Heart right ventricle (tissue), 16 donors: ENCODE measurements at regions not wholly inside any gene's neighbourhood (a gene's known extent, or its start where the extent isn't known, plus 50 kb on each side); places are given as distances from the start of the nearest gene placed in this dataset.
A peak's percentile ranks its signal among the peaks of the same experiment; 100 is the strongest.

ENCODE experiments used
- ATAC-seq, 8 donors: fragments of 200-7000 bp; cut with Tn5 transposase; one replicate each; pipeline ENCODE4 v1.9.1; 2020; ENCODE audit warnings: mild to moderate bottlenecking in 8 of 8, moderate library complexity in 8 of 8, moderate number of reproducible peaks in 1 of 8
- DNase-seq, 2 donors: peaks; one replicate each; pipeline ENCODE4 v3.0.0-alpha.2; 2020
- H3K27ac ChIP-seq, 10 donors: fragments of 200-600 bp; sonication (generic) in 2 of 10; one replicate each; pipeline versions ENCODE4 v1.5.0 to v1.8.0; 2020 to 2022; ENCODE audit warnings: mild to moderate bottlenecking in 3 of 10
- H3K27me3 ChIP-seq, 7 donors: fragments of 200-600 bp; one replicate each; pipeline ENCODE4 v1.8.0; 2021 to 2022; ENCODE audit warnings: mild to moderate bottlenecking in 2 of 7
- H3K36me3 ChIP-seq, 9 donors: fragments of 200-600 bp; sonication (generic) in 1 of 9; one replicate each; pipeline versions ENCODE4 v1.5.0 to v1.8.0; 2020 to 2022; ENCODE audit warnings: mild to moderate bottlenecking in 2 of 9
- H3K4me1 ChIP-seq, 9 donors: fragments of 200-600 bp; sonication (generic) in 1 of 9; one replicate each; pipeline versions ENCODE4 v1.5.0 to v1.8.0; 2020 to 2022; ENCODE audit warnings: mild to moderate bottlenecking in 4 of 9
- H3K4me3 ChIP-seq, 10 donors: fragments of 200-600 bp; sonication (generic) in 2 of 10; one replicate each; pipeline versions ENCODE4 v1.5.0 to v1.8.0; 2020 to 2022; ENCODE audit warnings: mild to moderate bottlenecking in 7 of 10, moderate library complexity in 2 of 10
- H3K9me3 ChIP-seq, 11 donors: fragments of 200-600 bp in 10 of 11; sonication (generic) in 2 of 11; one replicate each; pipeline versions ENCODE4 v1.5.0 to v1.8.0; 2013 to 2022; ENCODE audit warnings: mild to moderate bottlenecking in 2 of 11, control low read depth in 1 of 11, moderate library complexity in 1 of 11
- WGBS, 2 donors: extraction: QIAGEN DNeasy Blood & Tissue Kit; methylation state at CpG; one replicate each; pipeline ENCODE4 v1.1.7; 2013; ENCODE audit warnings: inconsistent platforms in 1 of 2; 5-methylcytosine and 5-hydroxymethylcytosine counted together
- intact Hi-C, 10 donors: fragments of 100-400 bp; cut with DNase I; formaldehyde crosslinking; loops; one replicate each; pipeline versions ENCODE4 v1.11.1 to v1.14.2; 2022
- TF ChIP-seq, protein P1 (sequence below), 9 donors: fragments of 200-600 bp; sonication (generic) in 2 of 9; IDR thresholded peaks; one replicate each; pipeline versions ENCODE4 v1.5.0 to v1.8.0; 2021 to 2022; ENCODE audit warnings: antibody characterized with exemption in 9 of 9, mild to moderate bottlenecking in 5 of 9, moderate library complexity in 1 of 9
- donor health status: Arrhythmogenic right ventricular cardiomyopathy.
- donor health status: ischemic (EF 13 %, LVEDD 7.1; RV severe dilation, severe dysfunction).
- donor health status: healthy with polysubstance abuse.
- donor health status: DM: no; HTN: yes; CAD: no.
- donor health status: DM: no; HTN: no; CAD: no.
- donor health status: ischemic (EF 25% LVEDD 6.9; RV normal size, moderate dysfunction).
- donor health status: ischemic (EF 25% LVEDD 5.7; RV mildly dilated, moderate dysfunction).
- donor health status: healthy.
- donor health status: DM: yes; HTN: yes; CAD: no.
- donor health status: Ischemic cardiomyopathy.
- donor health status: ischemic (EF 35%, LVEDD 5.7; RV mildly dilated, moderate dysfunction).
- donor health status: nonischemic (EF 11% LVEDD 7.7; RV severe dilation, severe dysfunction).
- donor health status: DM: yes; HTN: yes; CAD: no.
- donor health status: PGD.
- donor health status: ischemic (EF 29% LVEDD 5.4; RV normal size, mild dysfunction).
- donor health status: nonischemic (EF 23%, LVEDD 6.1; RV moderate dilation, normal function).

DNA sequence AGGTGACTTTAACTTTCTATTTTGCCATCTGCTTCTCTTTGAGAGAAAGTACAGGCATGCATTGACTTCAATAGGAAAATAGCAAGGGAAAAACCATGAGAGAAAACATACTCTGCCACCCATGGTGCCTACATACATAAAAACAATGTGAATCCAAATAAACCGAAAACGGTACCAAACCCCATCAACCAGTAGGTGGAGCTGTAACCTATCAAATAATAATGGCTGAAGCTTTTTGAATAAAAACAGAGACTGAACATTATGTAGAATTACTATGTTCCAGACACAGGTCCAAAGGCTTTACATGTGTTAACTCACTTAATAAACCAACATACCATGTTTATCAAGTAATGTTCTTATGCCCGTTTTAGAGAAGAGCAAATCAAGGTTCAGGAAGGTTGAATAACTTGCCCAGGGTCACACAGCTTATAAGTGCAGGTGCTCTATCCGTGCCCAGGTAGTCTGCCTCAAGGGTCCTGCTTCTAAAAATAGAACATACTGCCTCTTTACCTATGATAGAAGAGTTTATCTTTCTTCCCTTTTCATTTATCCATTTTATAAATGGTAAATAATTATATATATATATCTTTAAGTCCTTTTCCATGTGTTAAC is 293.9 kb upstream of the SYT4 start:
- intact Hi-C loops = loop anchor here in 2 of 10 donors (1.0 to 2.0 kb wide), 2 partner anchors 16 kb away; no protein-coding TSS in a partner anchor
- no peak overlapping the region for H3K4me3 ChIP-seq
- 29 to 37% methylated on average over 4 of the region's 4 CpGs for WGBS, 2 donors
- no peaks in the 10 kb centered on the region for H3K9me3 ChIP-seq
- H3K4me1 ChIP-seq = no peaks in the 10 kb centered on the region
- TF ChIP-seq, protein P1, sequence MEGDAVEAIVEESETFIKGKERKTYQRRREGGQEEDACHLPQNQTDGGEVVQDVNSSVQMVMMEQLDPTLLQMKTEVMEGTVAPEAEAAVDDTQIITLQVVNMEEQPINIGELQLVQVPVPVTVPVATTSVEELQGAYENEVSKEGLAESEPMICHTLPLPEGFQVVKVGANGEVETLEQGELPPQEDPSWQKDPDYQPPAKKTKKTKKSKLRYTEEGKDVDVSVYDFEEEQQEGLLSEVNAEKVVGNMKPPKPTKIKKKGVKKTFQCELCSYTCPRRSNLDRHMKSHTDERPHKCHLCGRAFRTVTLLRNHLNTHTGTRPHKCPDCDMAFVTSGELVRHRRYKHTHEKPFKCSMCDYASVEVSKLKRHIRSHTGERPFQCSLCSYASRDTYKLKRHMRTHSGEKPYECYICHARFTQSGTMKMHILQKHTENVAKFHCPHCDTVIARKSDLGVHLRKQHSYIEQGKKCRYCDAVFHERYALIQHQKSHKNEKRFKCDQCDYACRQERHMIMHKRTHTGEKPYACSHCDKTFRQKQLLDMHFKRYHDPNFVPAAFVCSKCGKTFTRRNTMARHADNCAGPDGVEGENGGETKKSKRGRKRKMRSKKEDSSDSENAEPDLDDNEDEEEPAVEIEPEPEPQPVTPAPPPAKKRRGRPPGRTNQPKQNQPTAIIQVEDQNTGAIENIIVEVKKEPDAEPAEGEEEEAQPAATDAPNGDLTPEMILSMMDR (IDR thresholded peaks at IDR 0.05) = peak; percentile 32 to 80 (median 72)
- DNase-seq (peak in 1 of 2 donors; percentile 12), ATAC-seq (no peak)
- H3K27ac ChIP-seq = no peak overlapping the region
- H3K36me3 ChIP-seq = no peaks in the 10 kb centered on the region
- H3K27me3 ChIP-seq = peaks cover 0 to 7% (median 0%) of the 10 kb centered on the region in 7 donors

DNA sequence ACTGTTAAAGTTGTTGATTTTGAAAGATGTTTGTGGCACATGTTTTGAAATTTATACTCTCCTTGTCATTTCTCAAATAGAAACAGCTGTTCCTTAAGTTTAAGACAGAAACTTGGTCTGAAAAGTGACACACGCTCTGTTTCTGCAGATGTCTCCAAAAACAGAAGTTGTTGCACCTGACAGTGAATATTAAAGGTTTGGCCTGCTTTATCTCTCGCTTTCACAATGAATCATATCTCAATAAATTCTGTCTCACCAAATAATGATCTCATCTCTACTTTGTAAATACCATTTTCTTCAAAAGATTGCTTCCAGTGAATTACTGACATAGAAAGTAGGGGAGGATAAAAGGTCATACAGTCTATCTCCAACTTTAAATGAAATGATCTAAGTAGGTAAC is 294.9 kb upstream of the SYT4 start:
- H3K4me3 ChIP-seq = no peak overlapping the region
- peaks cover 0 to 7% (median 0%) of the 10 kb centered on the region in 7 donors for H3K27me3 ChIP-seq
- H3K9me3 ChIP-seq = no peaks in the 10 kb centered on the region
- TF ChIP-seq, protein P1 (IDR thresholded peaks at IDR 0.05) = no peak
- no peak overlapping the region for H3K27ac ChIP-seq
- ATAC-seq (no peak), DNase-seq (no peak)
- 73 to 85% methylated on average over 2 of the region's 2 CpGs for WGBS, 2 donors
- intact Hi-C loops = no loop called here
- H3K36me3 ChIP-seq = no peaks in the 10 kb centered on the region
- H3K4me1 ChIP-seq = no peaks in the 10 kb centered on the region

DNA sequence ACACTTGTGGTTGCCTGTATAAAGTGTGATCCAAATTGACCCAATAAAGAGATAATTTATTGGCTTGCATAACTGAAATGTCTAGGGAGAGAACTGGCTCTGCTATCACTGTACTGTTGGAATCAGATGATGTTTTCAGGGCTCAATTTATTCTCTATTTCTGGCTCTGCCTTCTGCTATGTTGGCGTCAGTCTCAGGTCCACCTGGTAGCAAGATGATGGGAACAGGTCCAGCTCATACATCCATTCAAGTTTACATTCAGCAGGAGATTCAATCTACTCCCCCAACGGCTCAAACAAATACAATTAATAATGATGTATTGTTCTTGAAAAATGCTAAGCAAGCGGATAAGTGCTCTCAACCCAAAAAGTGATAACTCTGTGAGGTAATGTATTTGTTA is 297.7 kb upstream of the SYT4 start:
- TF ChIP-seq, protein P1 (IDR thresholded peaks at IDR 0.05) = no peak
- no peak for DNase-seq
- no peaks in the 10 kb centered on the region for H3K9me3 ChIP-seq
- H3K4me3 ChIP-seq = no peak overlapping the region
- 59 to 67% methylated on average over 3 of the region's 3 CpGs for WGBS, 2 donors
- H3K36me3 ChIP-seq = no peaks in the 10 kb centered on the region
- ATAC-seq = no peak
- no peak overlapping the region for H3K27ac ChIP-seq
- H3K27me3 ChIP-seq = no peaks in the 10 kb centered on the region
- intact Hi-C loops = no loop called here
- peaks cover 0 to 4% (median 0%) of the 10 kb centered on the region in 9 donors for H3K4me1 ChIP-seq

DNA sequence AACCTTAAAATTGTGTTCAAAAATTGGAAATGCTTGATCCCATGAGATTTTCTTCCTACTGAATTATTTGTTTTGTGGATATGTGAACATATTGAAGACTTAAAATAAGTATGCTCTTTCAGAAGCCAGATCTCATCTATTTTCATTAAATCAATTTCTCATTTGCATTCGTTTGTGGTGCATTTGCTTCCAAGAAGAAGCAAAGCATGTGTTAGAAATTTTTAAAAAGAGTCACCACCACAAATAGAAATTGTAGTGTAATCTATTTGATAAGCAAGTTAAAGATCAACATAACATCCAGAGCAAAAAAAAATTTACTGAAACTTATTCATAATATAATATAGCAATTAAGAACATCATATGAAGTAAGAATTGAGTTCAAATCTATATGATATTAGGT is 300.9 kb upstream of the SYT4 start:
- Histone ChIP-seq H3K4me1 (peaks cover 0 to 17% (median 0%) of the 10 kb centered on the region in 9 donors), H3K27ac (no peak overlapping the region), H3K4me3 (no peak overlapping the region), H3K9me3 (no peaks in the 10 kb centered on the region), H3K36me3 (no peaks in the 10 kb centered on the region), H3K27me3 (no peaks in the 10 kb centered on the region)
- 64 to 78% methylated on average over 1 of the region's 1 CpG for WGBS, 2 donors
- DNase-seq = no peak
- TF ChIP-seq, protein P1 (IDR thresholded peaks at IDR 0.05) = no peak
- no peak for ATAC-seq
- intact Hi-C loops = no loop called here
